A673 (cell line): ENCODE measurements at regions not wholly inside any gene's neighbourhood (a gene's known extent, or its start where the extent isn't known, plus 50 kb on each side); places are given as distances from the start of the nearest gene placed in this dataset.

Experiments used
- BruUV-seq: library from RNA; stranded (reverse); fragments of 400-500 nt; replicated peaks from 2 replicates; lab custom pipeline; 2021; lab: Mats Ljungman, UMichigan
- CTCF ChIA-PET: fragments of 300-600 bp; sonication (Branson Sonifier 250); formaldehyde crosslinking; loops from one replicate; lab custom pipeline; 2022; ENCODE audit warnings: antibody characterized with exemption; lab: Charles Lee
- POLR2A ChIA-PET: fragments of 300-600 bp; sonication (Branson Sonifier 250); formaldehyde crosslinking; loops from one replicate; lab custom pipeline; 2022; ENCODE audit warnings: antibody characterized with exemption; ENCODE audit not compliant: low non-redundant PET; lab: Charles Lee
- DNase-seq: peaks from one replicate; pipeline ENCODE4 v3.0.0-alpha.2; 2015; ENCODE audit warnings: low spot score
- H3K27ac ChIP-seq: fragments of 200-600 bp; sonication (generic); 2 replicates; pipeline ENCODE4 v1.5.1; 2016; ENCODE audit warnings: mixed run types, low read depth, mild to moderate bottlenecking, mixed read lengths, antibody characterized with exemption, low read length; ENCODE audit not compliant: poor library complexity, severe bottlenecking
- H3K27me3 ChIP-seq: fragments of 200-600 bp; sonication (generic); replicated peaks from 2 replicates; pipeline ENCODE4 v1.6.1; 2017; ENCODE audit warnings: mixed run types, low read depth, mild to moderate bottlenecking, mixed read lengths, antibody characterized with exemption, low read length; ENCODE audit not compliant: insufficient read depth, poor library complexity
- H3K36me3 ChIP-seq: fragments of 200-600 bp; sonication (generic); 2 replicates; pipeline ENCODE4 v1.6.1; 2016; ENCODE audit warnings: mixed run types, mild to moderate bottlenecking, mixed read lengths, antibody characterized with exemption, low read length; ENCODE audit not compliant: insufficient read depth, poor library complexity, severe bottlenecking
- H3K4me1 ChIP-seq: fragments of 200-600 bp; sonication (generic); 2 replicates; pipeline ENCODE4 v1.6.1; 2017; ENCODE audit warnings: mixed run types, mild to moderate bottlenecking, mixed read lengths, antibody characterized with exemption, low read length; ENCODE audit not compliant: insufficient read depth, poor library complexity, severe bottlenecking
- H3K4me3 ChIP-seq: fragments of 200-600 bp; sonication (generic); 2 replicates; pipeline ENCODE4 v1.5.1; 2016; ENCODE audit warnings: low read depth, mixed run types, mild to moderate bottlenecking, mixed read lengths, low read length; ENCODE audit not compliant: poor library complexity, severe bottlenecking
- H3K9me3 ChIP-seq: fragments of 200-600 bp; sonication (generic); 2 replicates; pipeline ENCODE4 v1.6.1; 2016; ENCODE audit warnings: mixed run types, low read depth, mild to moderate bottlenecking, mixed read lengths, antibody characterized with exemption, low read length; ENCODE audit not compliant: poor library complexity, severe bottlenecking
- EZH2 ChIP-seq: fragments of 200-600 bp; sonication (generic); IDR thresholded peaks from 2 replicates; pipeline ENCODE4 v1.6.1; 2017; ENCODE audit warnings: borderline replicate concordance, low read depth, mild to moderate bottlenecking, mixed read lengths, antibody characterized with exemption, low read length; ENCODE audit not compliant: poor library complexity, severe bottlenecking
- intact Hi-C: fragments of 100-400 bp; cut with micrococcal nuclease; formaldehyde crosslinking; loops from one replicate; pipeline ENCODE4 v1.10.0; 2022; ENCODE audit not compliant: unreplicated experiment
- TF ChIP-seq, protein P1 (sequence below): fragments of 300-800, 200-600 bp; sonication (generic); conservative IDR thresholded peaks from 2 replicates; pipeline ENCODE4 v1.5.1; 2017; ENCODE audit warnings: low read depth, mild to moderate bottlenecking, antibody characterized with exemption, low read length, moderate library complexity, mixed read lengths

GRCh38 chr16:51527349-51527748 lies 376.3 kb upstream of the SALL1 start:
- TF ChIP-seq, protein P1, sequence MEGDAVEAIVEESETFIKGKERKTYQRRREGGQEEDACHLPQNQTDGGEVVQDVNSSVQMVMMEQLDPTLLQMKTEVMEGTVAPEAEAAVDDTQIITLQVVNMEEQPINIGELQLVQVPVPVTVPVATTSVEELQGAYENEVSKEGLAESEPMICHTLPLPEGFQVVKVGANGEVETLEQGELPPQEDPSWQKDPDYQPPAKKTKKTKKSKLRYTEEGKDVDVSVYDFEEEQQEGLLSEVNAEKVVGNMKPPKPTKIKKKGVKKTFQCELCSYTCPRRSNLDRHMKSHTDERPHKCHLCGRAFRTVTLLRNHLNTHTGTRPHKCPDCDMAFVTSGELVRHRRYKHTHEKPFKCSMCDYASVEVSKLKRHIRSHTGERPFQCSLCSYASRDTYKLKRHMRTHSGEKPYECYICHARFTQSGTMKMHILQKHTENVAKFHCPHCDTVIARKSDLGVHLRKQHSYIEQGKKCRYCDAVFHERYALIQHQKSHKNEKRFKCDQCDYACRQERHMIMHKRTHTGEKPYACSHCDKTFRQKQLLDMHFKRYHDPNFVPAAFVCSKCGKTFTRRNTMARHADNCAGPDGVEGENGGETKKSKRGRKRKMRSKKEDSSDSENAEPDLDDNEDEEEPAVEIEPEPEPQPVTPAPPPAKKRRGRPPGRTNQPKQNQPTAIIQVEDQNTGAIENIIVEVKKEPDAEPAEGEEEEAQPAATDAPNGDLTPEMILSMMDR = no peak
- TF ChIP-seq EZH2 = no peak
- peaks cover 4% of the 10 kb centered on the region for H3K4me1 ChIP-seq
- no peak for DNase-seq
- H3K9me3 ChIP-seq = no peaks in the 10 kb centered on the region
- ChIA-PET POLR2A (no interaction called here), CTCF (no interaction called here)
- H3K4me3 ChIP-seq = no peak overlapping the region
- BruUV-seq = no TSS peak
- H3K27ac ChIP-seq = no peak overlapping the region
- intact Hi-C loops = no loop called here
- no peaks in the 10 kb centered on the region for H3K36me3 ChIP-seq
- no peaks in the 10 kb centered on the region for H3K27me3 ChIP-seq

DNA sequence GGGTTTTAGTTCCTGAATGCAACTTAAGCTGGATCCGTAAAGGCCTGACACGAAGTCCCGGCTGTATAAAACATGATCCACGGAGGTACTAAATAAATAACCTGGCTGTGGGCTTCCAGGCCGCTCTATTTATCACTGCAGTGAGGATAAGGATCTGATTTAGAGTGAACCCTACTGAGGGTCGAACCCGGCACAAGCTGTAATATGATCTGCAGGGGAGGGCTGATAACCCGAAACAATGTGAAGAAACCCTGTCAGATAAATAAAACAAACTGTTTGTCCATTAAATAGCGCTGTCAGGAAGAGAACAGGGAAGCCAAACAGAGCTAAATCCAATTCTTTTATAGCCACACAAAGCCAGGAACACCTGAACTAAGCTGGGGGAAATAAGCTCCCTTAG lies 375.6 kb upstream of the SALL1 start:
- no peaks in the 10 kb centered on the region for H3K9me3 ChIP-seq
- intact Hi-C loops = no loop called here
- peaks cover 4% of the 10 kb centered on the region for H3K4me1 ChIP-seq
- no peak for DNase-seq
- no peak overlapping the region for H3K27ac ChIP-seq
- H3K4me3 ChIP-seq = no peak overlapping the region
- TF ChIP-seq, protein P1 = no peak
- no peak for TF ChIP-seq EZH2
- no TSS peak for BruUV-seq
- no peaks in the 10 kb centered on the region for H3K27me3 ChIP-seq
- H3K36me3 ChIP-seq = no peaks in the 10 kb centered on the region
- POLR2A ChIA-PET = no interaction called here
- CTCF ChIA-PET = no interaction called here

GRCh38 chr16:51524555-51525373 lies 373.7 kb upstream of the SALL1 start:
- POLR2A ChIA-PET = no interaction called here
- no TSS peak for BruUV-seq
- Histone ChIP-seq H3K36me3 (no peaks in the 10 kb centered on the region), H3K27ac (no peak overlapping the region), H3K27me3 (no peaks in the 10 kb centered on the region), H3K4me1 (peaks cover 4% of the 10 kb centered on the region), H3K4me3 (no peak overlapping the region), H3K9me3 (no peaks in the 10 kb centered on the region)
- CTCF ChIA-PET = interaction anchor here (0.6 kb wide), 2 partner anchors 95 to 150 kb away, joined by 3 read pairs; no protein-coding TSS in a partner anchor
- DNase-seq = peak; percentile 76
- intact Hi-C loops = no loop called here
- TF ChIP-seq, protein P1 = peak; percentile 49
- TF ChIP-seq EZH2 = no peak
